ENCODE measurements at regions not wholly inside any gene's neighbourhood (a gene's known extent, or its start where the extent isn't known, plus 50 kb on each side); places are given as distances from the start of the nearest gene placed in this dataset.

DNA sequence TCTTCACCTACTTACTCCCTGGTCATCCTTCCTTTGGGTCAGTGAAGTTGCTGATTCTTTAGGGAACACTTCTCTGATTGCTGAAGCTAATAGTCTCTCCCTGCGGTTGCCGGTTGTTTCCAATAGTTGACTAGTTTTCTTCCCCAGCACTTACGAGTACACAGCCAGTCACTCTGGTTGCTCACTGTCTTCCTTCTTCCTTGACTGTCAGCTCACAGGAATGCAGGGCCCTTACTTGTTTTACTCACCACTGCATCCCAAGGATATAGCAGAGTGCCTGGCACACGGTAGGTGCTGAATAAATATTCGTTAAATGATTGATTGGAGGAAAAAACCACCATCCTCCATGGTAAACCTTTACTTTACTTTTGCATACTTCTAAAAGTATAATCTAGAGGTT is 345.0 kb downstream of the QKI start:
- no peak for TF ChIP-seq EP300 (IDR thresholded peaks at IDR 0.05)
- no peak for TF ChIP-seq POLR2A (IDR thresholded peaks at IDR 0.05; ENCODE audit: low read depth)
- TF ChIP-seq, protein P1, sequence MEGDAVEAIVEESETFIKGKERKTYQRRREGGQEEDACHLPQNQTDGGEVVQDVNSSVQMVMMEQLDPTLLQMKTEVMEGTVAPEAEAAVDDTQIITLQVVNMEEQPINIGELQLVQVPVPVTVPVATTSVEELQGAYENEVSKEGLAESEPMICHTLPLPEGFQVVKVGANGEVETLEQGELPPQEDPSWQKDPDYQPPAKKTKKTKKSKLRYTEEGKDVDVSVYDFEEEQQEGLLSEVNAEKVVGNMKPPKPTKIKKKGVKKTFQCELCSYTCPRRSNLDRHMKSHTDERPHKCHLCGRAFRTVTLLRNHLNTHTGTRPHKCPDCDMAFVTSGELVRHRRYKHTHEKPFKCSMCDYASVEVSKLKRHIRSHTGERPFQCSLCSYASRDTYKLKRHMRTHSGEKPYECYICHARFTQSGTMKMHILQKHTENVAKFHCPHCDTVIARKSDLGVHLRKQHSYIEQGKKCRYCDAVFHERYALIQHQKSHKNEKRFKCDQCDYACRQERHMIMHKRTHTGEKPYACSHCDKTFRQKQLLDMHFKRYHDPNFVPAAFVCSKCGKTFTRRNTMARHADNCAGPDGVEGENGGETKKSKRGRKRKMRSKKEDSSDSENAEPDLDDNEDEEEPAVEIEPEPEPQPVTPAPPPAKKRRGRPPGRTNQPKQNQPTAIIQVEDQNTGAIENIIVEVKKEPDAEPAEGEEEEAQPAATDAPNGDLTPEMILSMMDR (IDR thresholded peaks at IDR 0.05): no peak
- no peak for TF ChIP-seq POLR2AphosphoS5 (IDR thresholded peaks at IDR 0.05)

All from esophagus muscularis mucosa (tissue), 4 donors.